Epithelial cell of proximal tubule (primary cell): ENCODE measurements at regions not wholly inside any gene's neighbourhood (a gene's known extent, or its start where the extent isn't known, plus 50 kb on each side); places are given as distances from the start of the nearest gene placed in this dataset.

Experiments
- DNase-seq: peaks from one replicate; pipeline ENCODE4 v3.0.0-alpha.2; 2011; ENCODE audit warnings: low read depth
- H3K4me3 ChIP-seq: 2 replicates; pipeline ENCODE4 v1.5.1; 2011; ENCODE audit warnings: low read depth, mild to moderate bottlenecking, low read length
- TF ChIP-seq, protein P1 (sequence below): conservative IDR thresholded peaks from 2 replicates; pipeline ENCODE4 v1.5.1; 2012; ENCODE audit warnings: low read depth, mild to moderate bottlenecking, low read length

DNA sequence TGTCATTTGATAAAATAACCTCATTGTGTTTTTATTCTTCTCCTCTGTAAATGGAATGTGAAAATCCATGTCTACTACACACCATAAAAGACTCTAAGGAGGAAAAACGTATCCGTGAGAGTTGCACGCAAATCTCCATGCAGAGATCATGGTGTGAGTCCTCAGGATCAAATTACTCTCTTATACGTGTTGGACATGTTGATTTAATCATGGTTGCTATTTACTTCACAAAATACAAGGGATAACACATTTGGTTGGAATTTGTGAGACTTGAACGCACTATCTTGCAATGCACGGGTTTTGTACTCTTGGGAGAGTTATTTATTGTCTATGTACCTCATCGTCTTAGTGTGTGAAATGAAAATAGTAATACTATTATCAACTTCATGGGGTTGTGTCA is 128.0 kb upstream of the RASSF8 start:
- no peak overlapping the region for H3K4me3 ChIP-seq
- TF ChIP-seq, protein P1, sequence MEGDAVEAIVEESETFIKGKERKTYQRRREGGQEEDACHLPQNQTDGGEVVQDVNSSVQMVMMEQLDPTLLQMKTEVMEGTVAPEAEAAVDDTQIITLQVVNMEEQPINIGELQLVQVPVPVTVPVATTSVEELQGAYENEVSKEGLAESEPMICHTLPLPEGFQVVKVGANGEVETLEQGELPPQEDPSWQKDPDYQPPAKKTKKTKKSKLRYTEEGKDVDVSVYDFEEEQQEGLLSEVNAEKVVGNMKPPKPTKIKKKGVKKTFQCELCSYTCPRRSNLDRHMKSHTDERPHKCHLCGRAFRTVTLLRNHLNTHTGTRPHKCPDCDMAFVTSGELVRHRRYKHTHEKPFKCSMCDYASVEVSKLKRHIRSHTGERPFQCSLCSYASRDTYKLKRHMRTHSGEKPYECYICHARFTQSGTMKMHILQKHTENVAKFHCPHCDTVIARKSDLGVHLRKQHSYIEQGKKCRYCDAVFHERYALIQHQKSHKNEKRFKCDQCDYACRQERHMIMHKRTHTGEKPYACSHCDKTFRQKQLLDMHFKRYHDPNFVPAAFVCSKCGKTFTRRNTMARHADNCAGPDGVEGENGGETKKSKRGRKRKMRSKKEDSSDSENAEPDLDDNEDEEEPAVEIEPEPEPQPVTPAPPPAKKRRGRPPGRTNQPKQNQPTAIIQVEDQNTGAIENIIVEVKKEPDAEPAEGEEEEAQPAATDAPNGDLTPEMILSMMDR: no peak
- DNase-seq: no peak

DNA sequence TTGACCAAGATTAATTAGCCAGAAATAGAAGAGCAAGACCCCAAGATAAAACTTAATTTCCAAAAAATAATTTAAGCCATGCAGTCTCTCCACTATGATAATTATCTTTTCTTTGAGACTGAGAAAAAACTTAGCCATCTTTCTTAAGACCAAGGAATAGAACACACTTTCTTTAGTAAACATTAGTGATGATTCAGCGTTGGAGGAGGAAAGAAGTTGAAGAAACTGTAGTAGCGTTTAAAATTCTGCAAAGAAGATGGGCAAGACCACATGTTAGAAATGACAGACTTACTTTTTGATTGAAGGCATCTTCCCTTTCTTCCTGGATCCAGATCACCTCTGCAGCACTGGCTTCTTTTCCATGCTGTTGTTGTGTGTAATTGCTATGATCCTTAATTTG is 124.8 kb upstream of the RASSF8 start:
- DNase-seq: no peak
- H3K4me3 ChIP-seq: no peak overlapping the region
- TF ChIP-seq, protein P1: no peak

DNA sequence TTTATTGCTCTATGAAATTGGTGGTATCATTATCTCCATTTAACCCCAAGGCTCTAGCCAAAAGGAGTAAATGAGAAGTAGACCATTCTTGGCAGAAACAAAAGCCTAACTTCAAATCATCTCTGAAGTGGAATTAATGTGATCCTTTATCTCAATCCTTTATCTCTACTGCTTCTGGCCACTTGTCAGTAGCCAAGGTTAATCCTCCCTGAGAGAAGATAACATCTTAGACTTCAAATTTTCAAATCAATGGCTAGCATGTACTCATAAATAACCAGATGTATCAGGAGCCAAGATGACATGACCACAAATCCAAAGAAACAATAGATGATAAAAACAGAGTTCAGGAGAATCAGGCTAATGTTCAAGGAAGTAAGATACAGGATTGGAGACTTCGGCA is 123.1 kb upstream of the RASSF8 start:
- no peak overlapping the region for H3K4me3 ChIP-seq
- TF ChIP-seq, protein P1: no peak
- DNase-seq: no peak

DNA sequence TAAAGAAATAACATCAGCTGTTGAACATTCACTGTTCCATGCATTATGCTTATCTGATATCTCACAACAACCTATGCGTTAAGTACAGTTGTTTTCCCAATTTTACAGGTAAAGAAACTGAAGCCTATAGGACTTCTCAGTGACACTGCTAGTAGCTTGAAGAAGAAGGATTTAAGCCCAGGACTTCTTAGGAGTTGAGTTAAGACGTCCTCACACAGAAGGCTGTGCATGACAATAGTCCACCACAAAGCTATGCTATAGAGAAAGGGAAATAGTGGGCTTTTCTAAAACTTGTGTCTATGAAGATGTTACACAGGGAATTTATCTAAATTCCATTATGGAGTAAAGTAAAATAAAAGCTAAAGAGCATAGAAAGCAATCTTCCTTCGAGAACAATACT is 120.5 kb upstream of the RASSF8 start:
- no peak for DNase-seq
- no peak overlapping the region for H3K4me3 ChIP-seq

DNA sequence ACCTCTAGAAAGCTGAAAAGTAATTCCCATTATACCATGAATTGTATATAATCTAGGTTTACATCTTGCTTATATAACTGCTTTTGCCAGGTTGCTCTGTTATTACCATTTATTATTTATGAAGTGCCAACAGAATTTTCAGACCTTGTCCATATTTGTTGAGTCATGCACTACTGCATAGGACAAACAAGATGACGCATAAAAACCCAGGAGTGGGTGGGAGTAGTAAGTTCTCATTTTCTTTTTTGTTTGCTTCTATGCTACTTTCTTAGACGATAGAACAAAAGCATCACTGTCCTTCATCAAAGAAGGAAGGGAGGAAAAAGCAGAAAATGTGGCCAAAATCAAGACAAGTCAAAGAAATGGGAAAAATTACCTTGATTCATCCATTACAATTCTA is 119.0 kb upstream of the RASSF8 start:
- H3K4me3 ChIP-seq: no peak overlapping the region
- no peak for DNase-seq
- TF ChIP-seq, protein P1: no peak

More for the DNA sequence above, 120.5 kb upstream of the RASSF8 start:
- TF ChIP-seq, protein P1: no peak

DNA sequence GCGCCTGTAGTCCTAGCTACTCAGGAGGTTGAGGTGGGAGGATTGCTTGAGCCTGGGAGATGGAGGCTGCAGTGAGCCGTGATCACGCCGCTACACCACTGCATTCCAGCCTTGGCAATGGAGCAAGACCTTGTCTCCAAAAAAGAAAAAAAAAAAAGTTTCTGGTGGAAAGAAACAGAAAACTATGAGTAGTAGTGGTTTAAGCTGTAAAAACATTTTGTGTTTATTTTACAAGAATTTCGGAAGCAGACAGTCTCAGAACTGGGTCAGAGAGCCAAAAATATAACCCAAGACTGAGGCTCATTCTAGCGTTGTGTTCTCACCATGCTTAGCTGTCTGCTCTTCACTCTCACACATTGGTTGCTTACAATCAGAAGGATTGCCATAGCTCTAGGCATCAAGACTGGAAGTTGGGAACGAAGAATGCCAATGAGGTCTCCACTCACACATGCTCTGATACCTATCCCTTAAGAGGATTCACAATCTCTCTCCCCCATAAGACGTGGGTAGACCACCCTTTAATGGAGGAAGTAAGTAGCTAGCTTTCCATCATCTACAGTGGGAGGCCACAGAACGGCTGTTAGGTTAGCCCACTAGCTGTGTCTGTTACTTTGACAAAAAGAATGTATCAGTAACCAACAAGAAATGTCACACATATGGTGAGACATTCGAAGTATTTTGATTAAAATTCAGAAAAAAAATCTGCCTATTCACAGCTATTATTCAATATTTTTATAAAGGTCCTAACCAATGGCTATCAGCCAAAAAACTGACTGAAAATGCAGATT is 117.6 kb upstream of the RASSF8 start:
- no peak for DNase-seq
- H3K4me3 ChIP-seq: no peak overlapping the region
- TF ChIP-seq, protein P1: no peak

DNA sequence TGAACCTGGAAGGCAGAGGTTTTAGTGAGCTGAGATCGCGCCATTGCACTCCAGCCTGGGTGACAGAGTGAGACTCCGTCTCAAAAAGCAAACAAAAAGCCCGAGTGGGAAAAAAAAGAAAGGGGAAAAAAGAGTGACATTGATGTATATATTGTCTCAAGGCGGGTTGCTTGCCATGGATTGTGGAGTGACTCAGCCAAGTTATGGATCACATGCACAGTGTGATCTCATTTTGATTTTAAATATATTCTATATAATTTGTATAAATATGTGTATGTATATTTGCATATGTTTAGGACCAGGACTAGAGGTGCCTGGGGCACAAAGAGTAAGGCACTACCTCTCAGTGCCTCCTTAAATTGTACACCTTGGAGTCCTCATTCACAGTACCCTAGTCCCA is 116.2 kb upstream of the RASSF8 start:
- H3K4me3 ChIP-seq: no peak overlapping the region
- DNase-seq: no peak
- TF ChIP-seq, protein P1: no peak
